Endothelial cell (in vitro differentiated cells): ENCODE measurements at regions not wholly inside any gene's neighbourhood (a gene's known extent, or its start where the extent isn't known, plus 50 kb on each side); places are given as distances from the start of the nearest gene placed in this dataset.
"Not testable (repeated sequence)": the region's sequence is repeated elsewhere in the genome, so short reads cannot be mapped to it uniquely, and the experiment has no call there.

Experiments
- DNase-seq: peaks from one replicate; pipeline ENCODE4 v3.0.0; 2021; ENCODE audit warnings: low spot score
- H3K27ac Mint-ChIP-seq: one replicate; pipeline ENCODE4 v1.8.0; 2021; ENCODE audit warnings: mixed read lengths, inconsistent platforms; ENCODE audit not compliant: unreplicated experiment
- H3K27me3 Mint-ChIP-seq: one replicate; pipeline ENCODE4 v1.8.0; 2021; ENCODE audit warnings: mild to moderate bottlenecking, moderate library complexity, mixed read lengths, inconsistent platforms; ENCODE audit not compliant: unreplicated experiment
- H3K36me3 Mint-ChIP-seq: one replicate; pipeline ENCODE4 v1.8.0; 2021; ENCODE audit warnings: mild to moderate bottlenecking, low read depth, mixed read lengths, inconsistent platforms; ENCODE audit not compliant: unreplicated experiment
- H3K4me1 Mint-ChIP-seq: one replicate; pipeline ENCODE4 v1.8.0; 2021; ENCODE audit warnings: mild to moderate bottlenecking, mixed read lengths, inconsistent platforms; ENCODE audit not compliant: unreplicated experiment
- H3K4me3 Mint-ChIP-seq: one replicate; pipeline ENCODE4 v1.8.0; 2021; ENCODE audit warnings: mild to moderate bottlenecking, mixed read lengths, inconsistent platforms; ENCODE audit not compliant: unreplicated experiment
- H3K9me3 Mint-ChIP-seq: one replicate; pipeline ENCODE4 v1.8.0; 2021; ENCODE audit warnings: mixed read lengths, inconsistent platforms; ENCODE audit not compliant: unreplicated experiment
- CTCF ChIP-seq: fragments of 200-600 bp; sonication (generic); IDR thresholded peaks from one replicate; pipeline ENCODE4 v1.5.0; 2021; ENCODE audit warnings: antibody characterized with exemption; ENCODE audit not compliant: unreplicated experiment

- Mint-ChIP-seq H3K4me3 (no peak overlapping the region), H3K27ac (no peak overlapping the region), H3K27me3 (no peaks in the 10 kb centered on the region), H3K9me3 (no peaks in the 10 kb centered on the region), H3K36me3 (no peaks in the 10 kb centered on the region), H3K4me1 (no peaks in the 10 kb centered on the region)
- no peak for TF ChIP-seq CTCF
- no peak for DNase-seq
Measured at GRCh38 chr1:214862421-214862820, 220.1 kb upstream of the KCNK2 start.

GRCh38 chr1:214864896-214865688 lies 217.4 kb upstream of the KCNK2 start:
- TF ChIP-seq CTCF, result no peak
- Mint-ChIP-seq H3K4me1 (no peaks in the 10 kb centered on the region), H3K9me3 (no peaks in the 10 kb centered on the region), H3K4me3 (no peak overlapping the region), H3K27ac (no peak overlapping the region), H3K27me3 (no peaks in the 10 kb centered on the region), H3K36me3 (no peaks in the 10 kb centered on the region)
- DNase-seq, result no peak

GRCh38 chr1:214870426-214870825 lies 212.1 kb upstream of the KCNK2 start:
- not testable (repeated sequence) for DNase-seq, H3K9me3 Mint-ChIP-seq, H3K36me3 Mint-ChIP-seq, H3K27ac Mint-ChIP-seq, H3K4me1 Mint-ChIP-seq, H3K27me3 Mint-ChIP-seq, H3K4me3 Mint-ChIP-seq

GRCh38 chr1:214880956-214881355 lies 201.6 kb upstream of the KCNK2 start:
- no peak for TF ChIP-seq CTCF
- no peaks in the 10 kb centered on the region for H3K4me1 Mint-ChIP-seq
- no peak overlapping the region for H3K27ac Mint-ChIP-seq
- no peaks in the 10 kb centered on the region for H3K9me3 Mint-ChIP-seq
- H3K27me3 Mint-ChIP-seq, result no peaks in the 10 kb centered on the region
- no peaks in the 10 kb centered on the region for H3K36me3 Mint-ChIP-seq
- no peak overlapping the region for H3K4me3 Mint-ChIP-seq
- no peak for DNase-seq

- no peak for DNase-seq
- Mint-ChIP-seq H3K36me3 (no peaks in the 10 kb centered on the region), H3K4me3 (no peak overlapping the region), H3K27me3 (no peaks in the 10 kb centered on the region), H3K9me3 (no peaks in the 10 kb centered on the region), H3K4me1 (no peaks in the 10 kb centered on the region), H3K27ac (no peak overlapping the region)
- no peak for TF ChIP-seq CTCF
Measured at GRCh38 chr1:214882616-214883015, 199.9 kb upstream of the KCNK2 start.
